HCT116 (cell line): ENCODE measurements at regions not wholly inside any gene's neighbourhood (a gene's known extent, or its start where the extent isn't known, plus 50 kb on each side); places are given as distances from the start of the nearest gene placed in this dataset.

Experiments
- ATAC-seq: fragments of 200-7000 bp; cut with Tn5 transposase; 2 replicates; pipeline ENCODE4 v1.9.1; 2020; ENCODE audit warnings: mild to moderate bottlenecking, moderate library complexity
- BruUV-seq: library from RNA; stranded (reverse); fragments of 400-500 nt; replicated peaks from 2 replicates; lab custom pipeline; 2021; lab: Mats Ljungman, UMichigan
- CTCF ChIA-PET: fragments of 300-600 bp; sonication (Branson Sonifier 250); formaldehyde crosslinking; loops from one replicate; lab custom pipeline; 2021; ENCODE audit warnings: antibody characterized with exemption; lab: Charles Lee
- POLR2A ChIA-PET: fragments of 300-600, 350-600 bp; sonication (Branson Sonifier 250); formaldehyde crosslinking; loops from one replicate; lab custom pipeline; 2021; ENCODE audit warnings: antibody characterized with exemption; lab: Charles Lee
- RAD21 ChIA-PET, 2 experiments: fragments of 300-600 bp; sonication (Branson Sonifier 250); formaldehyde crosslinking; loops; one replicate each; lab custom pipeline; 2023; ENCODE audit warnings: low total read pairs in 2 of 2; ENCODE audit not compliant: uncharacterized antibody in 2 of 2, unreplicated experiment in 2 of 2, low non-redundant PET in 1 of 2; lab: Charles Lee
- DNase-seq: peaks from one replicate; pipeline ENCODE4 v3.0.0-alpha.2; 2010; ENCODE audit warnings: low read depth, low spot score
- H2AFZ ChIP-seq: fragments of 200-600 bp; shearing (Covaris generic), sonication (generic); 2 replicates; pipeline ENCODE4 v1.6.1; 2017; ENCODE audit warnings: low read depth, mixed run types, mixed read lengths, antibody characterized with exemption, low read length; ENCODE audit not compliant: poor library complexity, severe bottlenecking
- H3K27ac ChIP-seq: 2 replicates; pipeline ENCODE4 v1.5.1; 2012; ENCODE audit warnings: low read depth, low read length
- H3K27me3 ChIP-seq: fragments of 200-600 bp; sonication (generic); 2 replicates; pipeline ENCODE4 v1.6.1; 2016; ENCODE audit warnings: mixed run types, low read length, mixed read lengths; ENCODE audit not compliant: insufficient read depth
- H3K36me3 ChIP-seq, 2 experiments: fragments of 200-500 bp in 1 of 2; fragments of 200-600 bp in 1 of 2; sonication (Bioruptor generic) in 1 of 2; sonication (generic) in 1 of 2; 2 replicates each; pipeline versions ENCODE4 v1.5.1 to v1.6.1; 2014 to 2016; ENCODE audit warnings: low read length in 2 of 2, inconsistent platforms in 1 of 2, mixed read lengths in 1 of 2, mixed run types in 1 of 2; ENCODE audit not compliant: insufficient read depth in 2 of 2, control insufficient read depth in 1 of 2
- H3K4me1 ChIP-seq, 2 experiments: fragments of 200-600 bp in 1 of 2; sonication (generic) in 1 of 2; 2 replicates each; pipeline versions ENCODE4 v1.5.1 to v1.6.1; 2012 to 2017; ENCODE audit warnings: low read length in 2 of 2, inconsistent platforms in 1 of 2, mild to moderate bottlenecking in 1 of 2, mixed read lengths in 1 of 2, mixed run types in 1 of 2, moderate library complexity in 1 of 2; ENCODE audit not compliant: insufficient read depth in 2 of 2, control insufficient read depth in 1 of 2
- H3K4me2 ChIP-seq: fragments of 200-600 bp; sonication (generic); 2 replicates; pipeline ENCODE4 v1.6.1; 2017; ENCODE audit warnings: mixed run types, low read length, mixed read lengths
- H3K4me3 ChIP-seq, 2 experiments: fragments of 200-600 bp in 1 of 2; sonication (generic) in 1 of 2; replicated peaks in 1 of 2; 2 replicates each; pipeline ENCODE4 v1.5.1; 2011 to 2016; ENCODE audit warnings: low read length in 2 of 2, control low read depth in 1 of 2, low read depth in 1 of 2, mild to moderate bottlenecking in 1 of 2, mixed read lengths in 1 of 2, mixed run types in 1 of 2
- H3K79me2 ChIP-seq: fragments of 200-600 bp; sonication (generic); 2 replicates; pipeline ENCODE4 v1.6.1; 2017; ENCODE audit warnings: mild to moderate bottlenecking, mixed run types, low read length, moderate library complexity, mixed read lengths; ENCODE audit not compliant: insufficient read depth
- H3K9ac ChIP-seq: fragments of 200-600 bp; sonication (generic); 2 replicates; pipeline ENCODE4 v1.6.1; 2016; ENCODE audit warnings: low read length, mixed read lengths
- H3K9me2 ChIP-seq: fragments of 200-600 bp; sonication (generic), shearing (Covaris generic); 2 replicates; pipeline ENCODE4 v1.6.1; 2017; ENCODE audit warnings: mixed run types, mild to moderate bottlenecking, moderate library complexity; ENCODE audit not compliant: insufficient read depth
- H3K9me3 ChIP-seq, 2 experiments: fragments of 200-500 bp in 1 of 2; fragments of 200-600 bp in 1 of 2; sonication (Bioruptor generic) in 1 of 2; sonication (generic) in 1 of 2; 2 replicates each; pipeline ENCODE4 v1.6.1; 2014 to 2017; ENCODE audit warnings: low read length in 2 of 2, mixed read lengths in 2 of 2, inconsistent platforms in 1 of 2, low read depth in 1 of 2, mild to moderate bottlenecking in 1 of 2, mixed run types in 1 of 2, moderate library complexity in 1 of 2; ENCODE audit not compliant: control insufficient read depth in 1 of 2, insufficient read depth in 1 of 2
- H4K20me1 ChIP-seq: fragments of 200-600 bp; sonication (generic), shearing (Covaris generic); 2 replicates; pipeline ENCODE4 v1.6.1; 2017; ENCODE audit warnings: mixed run types, mild to moderate bottlenecking, moderate library complexity; ENCODE audit not compliant: insufficient read depth
- EGR1 ChIP-seq: IDR thresholded peaks from 2 replicates; pipeline ENCODE4 v1.6.1; 2012; ENCODE audit warnings: low read depth
- EZH2 ChIP-seq: fragments of 200-600 bp; sonication (generic); IDR thresholded peaks from 2 replicates; pipeline ENCODE4 v1.6.1; 2017; ENCODE audit warnings: antibody characterized with exemption, mixed run types
- EZH2phosphoT487 ChIP-seq: fragments of 200-600 bp; IDR thresholded peaks from 2 replicates; pipeline ENCODE4 v1.6.1; 2018; ENCODE audit warnings: antibody characterized with exemption, borderline replicate concordance
- FOSL1 ChIP-seq: IDR thresholded peaks from 2 replicates; pipeline ENCODE4 v1.6.1; 2012; ENCODE audit warnings: low read depth
- RAD21 ChIP-seq: IDR thresholded peaks from 2 replicates; pipeline ENCODE4 v1.6.1; 2012; ENCODE audit warnings: low read depth, mild to moderate bottlenecking
- SIN3A ChIP-seq: IDR thresholded peaks from 2 replicates; pipeline ENCODE4 v1.6.1; 2012; ENCODE audit warnings: low read depth
- TCF7L2 ChIP-seq: IDR thresholded peaks from 2 replicates; pipeline ENCODE4 v1.7.0; 2011; ENCODE audit warnings: borderline replicate concordance, inconsistent platforms; ENCODE audit not compliant: insufficient read depth, insufficient read length; ENCODE audit errors: extremely low read depth
- ZNF274 ChIP-seq: fragments of 200-500 bp; sonication (Bioruptor generic); IDR thresholded peaks from 2 replicates; pipeline ENCODE4 v1.6.1; 2014; ENCODE audit warnings: mild to moderate bottlenecking, low read depth, low read length, inconsistent platforms
- intact Hi-C: fragments of 100-400 bp; cut with micrococcal nuclease; formaldehyde crosslinking; loops from 2 replicates; pipeline ENCODE4 v1.10.0; 2022
- TF ChIP-seq, protein P1 (sequence below), 3 experiments: fragments of 200-600 bp in 1 of 3; sonication (generic) in 1 of 3; IDR thresholded peaks in 2 of 3; conservative IDR thresholded peaks in 1 of 3; 2 replicates each; pipeline ENCODE4 v1.5.1; 2012 to 2017; ENCODE audit warnings: low read depth in 2 of 3, low read length in 2 of 3, antibody characterized with exemption in 1 of 3, borderline replicate concordance in 1 of 3, control low read depth in 1 of 3, mild to moderate bottlenecking in 1 of 3, mixed read lengths in 1 of 3, mixed run types in 1 of 3, moderate library complexity in 1 of 3; ENCODE audit not compliant: insufficient read depth in 1 of 3
- TF ChIP-seq, protein P2 (sequence below): IDR thresholded peaks from 2 replicates; pipeline ENCODE4 v1.6.1; 2011; ENCODE audit warnings: mild to moderate bottlenecking, low read length, moderate library complexity; ENCODE audit not compliant: insufficient replicate concordance; ENCODE audit errors: extremely low read depth
- TF ChIP-seq, protein P3 (sequence below): IDR thresholded peaks from 2 replicates; pipeline ENCODE4 v1.6.1; 2012
- TF ChIP-seq, protein P4 (sequence below): IDR thresholded peaks from 2 replicates; pipeline ENCODE4 v1.6.1; 2012

GRCh38 chr5:166724284-166724683, 1567.2 kb upstream of the WWC1 start:
- H3K4me1 ChIP-seq: no peaks in the 10 kb centered on the region
- TF ChIP-seq ZNF274 (no peak), TCF7L2 (no peak), FOSL1 (no peak), EZH2phosphoT487 (no peak), RAD21 (no peak), EGR1 (no peak), SIN3A (no peak), EZH2 (no peak)
- TF ChIP-seq, protein P1, sequence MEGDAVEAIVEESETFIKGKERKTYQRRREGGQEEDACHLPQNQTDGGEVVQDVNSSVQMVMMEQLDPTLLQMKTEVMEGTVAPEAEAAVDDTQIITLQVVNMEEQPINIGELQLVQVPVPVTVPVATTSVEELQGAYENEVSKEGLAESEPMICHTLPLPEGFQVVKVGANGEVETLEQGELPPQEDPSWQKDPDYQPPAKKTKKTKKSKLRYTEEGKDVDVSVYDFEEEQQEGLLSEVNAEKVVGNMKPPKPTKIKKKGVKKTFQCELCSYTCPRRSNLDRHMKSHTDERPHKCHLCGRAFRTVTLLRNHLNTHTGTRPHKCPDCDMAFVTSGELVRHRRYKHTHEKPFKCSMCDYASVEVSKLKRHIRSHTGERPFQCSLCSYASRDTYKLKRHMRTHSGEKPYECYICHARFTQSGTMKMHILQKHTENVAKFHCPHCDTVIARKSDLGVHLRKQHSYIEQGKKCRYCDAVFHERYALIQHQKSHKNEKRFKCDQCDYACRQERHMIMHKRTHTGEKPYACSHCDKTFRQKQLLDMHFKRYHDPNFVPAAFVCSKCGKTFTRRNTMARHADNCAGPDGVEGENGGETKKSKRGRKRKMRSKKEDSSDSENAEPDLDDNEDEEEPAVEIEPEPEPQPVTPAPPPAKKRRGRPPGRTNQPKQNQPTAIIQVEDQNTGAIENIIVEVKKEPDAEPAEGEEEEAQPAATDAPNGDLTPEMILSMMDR (IDR thresholded peaks at IDR 0.05 in 2 of 3, conservative IDR thresholded peaks at IDR 0.05 in 1 of 3; ENCODE audit: borderline replicate concordance in 1 of 3, insufficient read depth in 1 of 3, low read depth in 2 of 3, low read length in 2 of 3): no peak
- TF ChIP-seq, protein P2, sequence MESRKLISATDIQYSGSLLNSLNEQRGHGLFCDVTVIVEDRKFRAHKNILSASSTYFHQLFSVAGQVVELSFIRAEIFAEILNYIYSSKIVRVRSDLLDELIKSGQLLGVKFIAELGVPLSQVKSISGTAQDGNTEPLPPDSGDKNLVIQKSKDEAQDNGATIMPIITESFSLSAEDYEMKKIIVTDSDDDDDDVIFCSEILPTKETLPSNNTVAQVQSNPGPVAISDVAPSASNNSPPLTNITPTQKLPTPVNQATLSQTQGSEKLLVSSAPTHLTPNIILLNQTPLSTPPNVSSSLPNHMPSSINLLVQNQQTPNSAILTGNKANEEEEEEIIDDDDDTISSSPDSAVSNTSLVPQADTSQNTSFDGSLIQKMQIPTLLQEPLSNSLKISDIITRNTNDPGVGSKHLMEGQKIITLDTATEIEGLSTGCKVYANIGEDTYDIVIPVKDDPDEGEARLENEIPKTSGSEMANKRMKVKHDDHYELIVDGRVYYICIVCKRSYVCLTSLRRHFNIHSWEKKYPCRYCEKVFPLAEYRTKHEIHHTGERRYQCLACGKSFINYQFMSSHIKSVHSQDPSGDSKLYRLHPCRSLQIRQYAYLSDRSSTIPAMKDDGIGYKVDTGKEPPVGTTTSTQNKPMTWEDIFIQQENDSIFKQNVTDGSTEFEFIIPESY: no peak
- TF ChIP-seq, protein P3, sequence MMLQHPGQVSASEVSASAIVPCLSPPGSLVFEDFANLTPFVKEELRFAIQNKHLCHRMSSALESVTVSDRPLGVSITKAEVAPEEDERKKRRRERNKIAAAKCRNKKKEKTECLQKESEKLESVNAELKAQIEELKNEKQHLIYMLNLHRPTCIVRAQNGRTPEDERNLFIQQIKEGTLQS: no peak
- TF ChIP-seq, protein P4, sequence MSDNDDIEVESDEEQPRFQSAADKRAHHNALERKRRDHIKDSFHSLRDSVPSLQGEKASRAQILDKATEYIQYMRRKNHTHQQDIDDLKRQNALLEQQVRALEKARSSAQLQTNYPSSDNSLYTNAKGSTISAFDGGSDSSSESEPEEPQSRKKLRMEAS: no peak
- no peaks in the 10 kb centered on the region for H3K27me3 ChIP-seq
- no peak overlapping the region for H3K27ac ChIP-seq
- H3K9ac ChIP-seq: no peak overlapping the region
- no peak for DNase-seq
- CTCF ChIA-PET: no interaction called here
- RAD21 ChIA-PET: no interaction called here
- POLR2A ChIA-PET: no interaction called here
- peaks cover 0 to 31% of the 10 kb centered on the region in 2 experiments; a peak in 1 of 4 replicates for H3K9me3 ChIP-seq
- ATAC-seq: no peak
- H3K36me3 ChIP-seq: no peaks in the 10 kb centered on the region
- H3K4me3 ChIP-seq: no peak overlapping the region
- H3K79me2 ChIP-seq: no peaks in the 10 kb centered on the region
- no peak overlapping the region for H3K4me2 ChIP-seq
- H2AFZ ChIP-seq: no peak overlapping the region
- H4K20me1 ChIP-seq: no peaks in the 10 kb centered on the region
- intact Hi-C loops: no loop called here
- no TSS peak for BruUV-seq
- H3K9me2 ChIP-seq: no peaks in the 10 kb centered on the region
